ENCODE measurements at regions not wholly inside any gene's neighbourhood (a gene's known extent, or its start where the extent isn't known, plus 50 kb on each side); places are given as distances from the start of the nearest gene placed in this dataset.

- no peak for ATAC-seq
These were observed 113.1 kb upstream of the XIRP2 start for GRCh38 chr2:166775176-166775575.

More at GRCh38 chr2:166775176-166775575, 113.1 kb upstream of the XIRP2 start:
- ChIA-PET POLR2A (no interaction called here), SMC1A (ENCODE audit: uncharacterized antibody, unreplicated experiment) (no interaction called here), CTCF (no interaction called here), RAD21 (ENCODE audit: unreplicated experiment) (no interaction called here)
- Histone ChIP-seq H3K9ac (ENCODE audit: control insufficient read depth, insufficient read depth, low read length) (no peak overlapping the region), H3K27me3 (replicated peaks in 1 of 2; ENCODE audit: control insufficient read depth in 2 of 2, insufficient read depth in 2 of 2, low read length in 1 of 2) (no peaks in the 10 kb centered on the region), H4K20me1 (ENCODE audit: control insufficient read depth, insufficient read depth) (no peaks in the 10 kb centered on the region), H3K4me3 (no peak overlapping the region), H2AFZ (ENCODE audit: control insufficient read depth, low read depth, low read length) (no peak overlapping the region), H3K9me3 (replicated peaks; ENCODE audit: control insufficient read depth, insufficient read depth, low read length) (no peaks in the 10 kb centered on the region), H3K27ac (ENCODE audit: control insufficient read depth, insufficient read depth) (no peak overlapping the region), H3K4me2 (ENCODE audit: control insufficient read depth, insufficient read depth) (no peak overlapping the region), H3K79me2 (ENCODE audit: control insufficient read depth, insufficient read depth, low read length) (no peaks in the 10 kb centered on the region), H3K36me3 (ENCODE audit: control insufficient read depth in 2 of 2, insufficient read depth in 2 of 2, low read length in 1 of 2) (no peaks in the 10 kb centered on the region), H3K4me1 (ENCODE audit: control insufficient read depth, insufficient read depth, low read length) (no peaks in the 10 kb centered on the region)
- in situ Hi-C loops (cut with MboI) (no loop called here), intact Hi-C loops (cut with micrococcal nuclease; ENCODE audit: unreplicated experiment) (no loop called here)
- FAIRE-seq (no peak), DNase-seq (ENCODE audit: low read depth, low spot score) (no peak)
- BruUV-seq (replicated peaks): no TSS peak
- TF ChIP-seq ZNF687 (IDR thresholded peaks at IDR 0.05): no peak
- 7% methylated on average over 1 of the region's 1 CpG for WGBS (ENCODE audit: insufficient coverage, insufficient replicate concordance, low lambda C conversion rate, missing lambda C conversion rate)
